K562 (cell line): ENCODE measurements at regions not wholly inside any gene's neighbourhood (a gene's known extent, or its start where the extent isn't known, plus 50 kb on each side); places are given as distances from the start of the nearest gene placed in this dataset.

Experiments used
- ATAC-seq: fragments of 200-7000 bp; cut with Tn5 transposase; 3 replicates; pipeline ENCODE4 v1.9.1; 2020; ENCODE audit warnings: moderate library complexity
- BruUV-seq: library from RNA; stranded (reverse); fragments of 400-500 nt; replicated peaks from 2 replicates; lab custom pipeline; 2021; lab: Mats Ljungman, UMichigan
- CTCF ChIA-PET: fragments of 300-600 bp; formaldehyde crosslinking; extraction: SDS; loops from one replicate; lab custom pipeline; 2021; ENCODE audit warnings: low intra/inter-chr PET ratio; lab: Yijun Ruan, JAX
- POLR2A ChIA-PET: fragments of 300-600, 350-650 bp; sonication (Branson Sonifier 250); formaldehyde crosslinking; extraction: SDS; loops from one replicate; lab custom pipeline; 2021; ENCODE audit warnings: antibody characterized with exemption, inconsistent platforms; lab: Yijun Ruan, JAX
- DNase-seq, 4 experiments: peaks; one replicate each; pipeline versions ENCODE4 v3.0.0 to v3.0.0-alpha.2; 2011 to 2018; ENCODE audit warnings: low spot score in 3 of 4, mixed read lengths in 3 of 4; ENCODE audit errors: extremely low read depth in 1 of 4
- FAIRE-seq: peaks from 2 replicates; lab custom pipeline; 2011; peaks lifted over from hg19 to GRCh38; lab: Jason Lieb, UNC
- H2AFZ ChIP-seq: 2 replicates; pipeline ENCODE4 v1.6.0; 2011; ENCODE audit warnings: low read depth, low read length, control low read depth, inconsistent platforms
- H3K27ac ChIP-seq: fragments of 200-600 bp; 3 replicates; pipeline ENCODE4 v1.8.0; 2011; ENCODE audit warnings: low read depth, mild to moderate bottlenecking, control low read depth, inconsistent platforms, low read length, moderate library complexity, mixed read lengths; ENCODE audit errors: extremely low read depth
- H3K27me3 ChIP-seq, 2 experiments: fragments of 300-600 bp in 1 of 2; 2 replicates in 1 of 2; 3 replicates in 1 of 2; pipeline versions ENCODE4 v1.6.0 to v1.8.0; 2011; ENCODE audit warnings: inconsistent platforms in 2 of 2, low read length in 2 of 2, mild to moderate bottlenecking in 1 of 2, mixed read lengths in 1 of 2, moderate library complexity in 1 of 2; ENCODE audit not compliant: control insufficient read depth in 2 of 2, insufficient read depth in 2 of 2
- H3K36me3 ChIP-seq: fragments of 300-600 bp; 3 replicates; pipeline ENCODE4 v1.8.0; 2011; ENCODE audit warnings: mild to moderate bottlenecking, low read length, inconsistent platforms; ENCODE audit not compliant: control insufficient read depth, insufficient read depth
- H3K4me1 ChIP-seq, 2 experiments: fragments of 200-600 bp in 1 of 2; replicated peaks in 1 of 2; 2 replicates in 1 of 2; 3 replicates in 1 of 2; pipeline versions ENCODE4 v1.5.1 to v1.8.0; 2011; ENCODE audit warnings: inconsistent platforms in 2 of 2, low read length in 2 of 2, mild to moderate bottlenecking in 1 of 2, mixed read lengths in 1 of 2, moderate library complexity in 1 of 2; ENCODE audit not compliant: control insufficient read depth in 2 of 2, insufficient read depth in 2 of 2
- H3K4me2 ChIP-seq: 2 replicates; pipeline ENCODE4 v1.6.1; 2011; ENCODE audit warnings: low read length, control low read depth, inconsistent platforms, mixed read lengths; ENCODE audit not compliant: insufficient read depth
- H3K4me3 ChIP-seq: fragments of 200-600 bp; sonication (generic), shearing (Covaris generic); 2 replicates; pipeline ENCODE4 v1.5.1; 2016; ENCODE audit warnings: control low read depth, inconsistent platforms
- H3K79me2 ChIP-seq: fragments of 200-600 bp; 3 replicates; pipeline ENCODE4 v1.8.0; 2011; ENCODE audit warnings: low read length, inconsistent platforms; ENCODE audit not compliant: control insufficient read depth, insufficient read depth
- H3K9ac ChIP-seq, 2 experiments: 2 replicates each; pipeline versions ENCODE4 v1.6.0 to v1.6.1; 2011; ENCODE audit warnings: low read depth in 2 of 2, low read length in 2 of 2, control low read depth in 1 of 2, inconsistent platforms in 1 of 2, mild to moderate bottlenecking in 1 of 2, mixed read lengths in 1 of 2; ENCODE audit not compliant: insufficient read depth in 1 of 2
- H3K9me1 ChIP-seq: one replicate; pipeline ENCODE4 v1.6.0; 2011; ENCODE audit warnings: inconsistent platforms, mild to moderate bottlenecking, low read length, moderate library complexity; ENCODE audit not compliant: control insufficient read depth, insufficient read depth
- H3K9me3 ChIP-seq: replicated peaks from 2 replicates; pipeline ENCODE4 v1.5.1; 2011; ENCODE audit warnings: low read depth, low read length, inconsistent platforms; ENCODE audit not compliant: control insufficient read depth, insufficient read depth
- H4K20me1 ChIP-seq: replicated peaks from 2 replicates; pipeline ENCODE4 v1.6.1; 2011; ENCODE audit warnings: low read length, inconsistent platforms, mixed read lengths; ENCODE audit not compliant: control insufficient read depth, insufficient read depth
- BRF1 ChIP-seq: IDR thresholded peaks from 3 replicates; pipeline ENCODE4 v1.6.1; 2011; ENCODE audit warnings: borderline replicate concordance, mild to moderate bottlenecking; ENCODE audit not compliant: insufficient read length; ENCODE audit errors: extremely low read depth
- E2F1 ChIP-seq: sonication (generic); formaldehyde crosslinking; IDR thresholded peaks from 2 replicates; pipeline ENCODE4 v1.8.1; 2023; ENCODE audit warnings: mild to moderate bottlenecking, missing genetic modification reagents, moderate library complexity
- GATAD2A ChIP-seq: fragments of 450-650 bp; IDR thresholded peaks from 2 replicates; pipeline ENCODE4 v1.6.1; 2017
- ID3 ChIP-seq, 2 experiments: fragments of 250-450 bp in 1 of 2; fragments of 450-650 bp in 1 of 2; sonication (Bioruptor Pico) in 1 of 2; IDR thresholded peaks; 2 replicates each; pipeline versions ENCODE4 v1.6.1 to v1.8.0; 2016 to 2021; ENCODE audit warnings: mild to moderate bottlenecking in 2 of 2, moderate library complexity in 2 of 2, missing compliant biosample characterization in 1 of 2, missing genetic modification characterization in 1 of 2
- MYNN ChIP-seq, 2 experiments: sonication (generic); formaldehyde crosslinking in 1 of 2; IDR thresholded peaks; 2 replicates each; pipeline versions ENCODE4 v1.5.0 to v1.6.1; 2016 to 2020; ENCODE audit warnings: antibody characterized with exemption in 1 of 2, missing genetic modification reagents in 1 of 2
- RCOR1 ChIP-seq, 2 experiments: IDR thresholded peaks; 2 replicates each; pipeline ENCODE4 v1.6.1; 2012; ENCODE audit warnings: low read depth in 2 of 2, low read length in 2 of 2, borderline replicate concordance in 1 of 2, improper control_type of control experiment in 1 of 2
- whole genome bisulfite sequencing: fragments of 100-300 bp; shearing (Covaris generic); methylation state at CpG from one replicate; pipeline ENCODE4 v1.1.6; 2016; ENCODE audit warnings: low coverage, mixed read lengths; ENCODE audit not compliant: insufficient coverage; ENCODE audit errors: missing lambda C conversion rate; 5-methylcytosine and 5-hydroxymethylcytosine counted together
- in situ Hi-C: fragments of 300-500 bp; cut with MboI; formaldehyde crosslinking; loops from 4 replicates; pipeline ENCODE4 v1.15.0; 2018; ENCODE audit warnings: inconsistent platforms, mixed read lengths
- intact Hi-C: fragments of 100-400 bp; cut with micrococcal nuclease; formaldehyde crosslinking; loops from 2 replicates; pipeline ENCODE4 v1.14.2; 2022
- TF ChIP-seq, protein P1 (sequence below): fragments of 250-450 bp; sonication (Bioruptor Pico); IDR thresholded peaks from 2 replicates; pipeline ENCODE4 v1.8.0; 2022; ENCODE audit warnings: inconsistent platforms, mild to moderate bottlenecking, moderate library complexity, borderline replicate concordance
- TF ChIP-seq, protein P2 (sequence below): sonication (generic); formaldehyde crosslinking; IDR thresholded peaks from 2 replicates; pipeline ENCODE4 v1.8.0; 2023; ENCODE audit warnings: mild to moderate bottlenecking, missing genetic modification reagents
- TF ChIP-seq, protein P3 (sequence below): fragments of 450-650 bp; formaldehyde crosslinking; IDR thresholded peaks from 2 replicates; pipeline ENCODE4 v1.4.0; 2020; ENCODE audit warnings: mild to moderate bottlenecking, moderate library complexity

- TF ChIP-seq, protein P1, sequence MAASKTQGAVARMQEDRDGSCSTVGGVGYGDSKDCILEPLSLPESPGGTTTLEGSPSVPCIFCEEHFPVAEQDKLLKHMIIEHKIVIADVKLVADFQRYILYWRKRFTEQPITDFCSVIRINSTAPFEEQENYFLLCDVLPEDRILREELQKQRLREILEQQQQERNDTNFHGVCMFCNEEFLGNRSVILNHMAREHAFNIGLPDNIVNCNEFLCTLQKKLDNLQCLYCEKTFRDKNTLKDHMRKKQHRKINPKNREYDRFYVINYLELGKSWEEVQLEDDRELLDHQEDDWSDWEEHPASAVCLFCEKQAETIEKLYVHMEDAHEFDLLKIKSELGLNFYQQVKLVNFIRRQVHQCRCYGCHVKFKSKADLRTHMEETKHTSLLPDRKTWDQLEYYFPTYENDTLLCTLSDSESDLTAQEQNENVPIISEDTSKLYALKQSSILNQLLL (CRISPR knock-in tag), result no peak
- TF ChIP-seq BRF1 (no peak), GATAD2A (no peak)
These were observed 79.0 kb upstream of the KCNA1 start (continued) for GRCh38 chr12:4830556-4831210.

GRCh38 chr12:4833053-4833452 is 76.7 kb upstream of the KCNA1 start:
- DNase-seq (no peak), ATAC-seq (no peak), FAIRE-seq (no peak)
- Histone ChIP-seq H3K9ac (no peak overlapping the region), H3K9me1 (no peaks in the 10 kb centered on the region), H2AFZ (no peak overlapping the region), H3K9me3 (no peaks in the 10 kb centered on the region), H3K36me3 (no peaks in the 10 kb centered on the region), H3K27ac (no peak overlapping the region), H3K4me2 (no peak overlapping the region), H3K27me3 (peaks cover 0 to 15% of the 10 kb centered on the region in 2 experiments; a peak in 2 of 5 replicates), H3K4me1 (no peaks in the 10 kb centered on the region; a peak in 1 of 5 replicates), H3K4me3 (no peak overlapping the region), H3K79me2 (no peaks in the 10 kb centered on the region), H4K20me1 (no peaks in the 10 kb centered on the region; the same call in 1 of the 2 replicates)
- ChIA-PET POLR2A (no interaction called here), CTCF (no interaction called here)
- BruUV-seq, result no TSS peak
- in situ Hi-C loops (no loop called here), intact Hi-C loops (no loop called here)
- WGBS, result 0% methylated on average over 3 of the region's 3 CpGs
- TF ChIP-seq, protein P2, sequence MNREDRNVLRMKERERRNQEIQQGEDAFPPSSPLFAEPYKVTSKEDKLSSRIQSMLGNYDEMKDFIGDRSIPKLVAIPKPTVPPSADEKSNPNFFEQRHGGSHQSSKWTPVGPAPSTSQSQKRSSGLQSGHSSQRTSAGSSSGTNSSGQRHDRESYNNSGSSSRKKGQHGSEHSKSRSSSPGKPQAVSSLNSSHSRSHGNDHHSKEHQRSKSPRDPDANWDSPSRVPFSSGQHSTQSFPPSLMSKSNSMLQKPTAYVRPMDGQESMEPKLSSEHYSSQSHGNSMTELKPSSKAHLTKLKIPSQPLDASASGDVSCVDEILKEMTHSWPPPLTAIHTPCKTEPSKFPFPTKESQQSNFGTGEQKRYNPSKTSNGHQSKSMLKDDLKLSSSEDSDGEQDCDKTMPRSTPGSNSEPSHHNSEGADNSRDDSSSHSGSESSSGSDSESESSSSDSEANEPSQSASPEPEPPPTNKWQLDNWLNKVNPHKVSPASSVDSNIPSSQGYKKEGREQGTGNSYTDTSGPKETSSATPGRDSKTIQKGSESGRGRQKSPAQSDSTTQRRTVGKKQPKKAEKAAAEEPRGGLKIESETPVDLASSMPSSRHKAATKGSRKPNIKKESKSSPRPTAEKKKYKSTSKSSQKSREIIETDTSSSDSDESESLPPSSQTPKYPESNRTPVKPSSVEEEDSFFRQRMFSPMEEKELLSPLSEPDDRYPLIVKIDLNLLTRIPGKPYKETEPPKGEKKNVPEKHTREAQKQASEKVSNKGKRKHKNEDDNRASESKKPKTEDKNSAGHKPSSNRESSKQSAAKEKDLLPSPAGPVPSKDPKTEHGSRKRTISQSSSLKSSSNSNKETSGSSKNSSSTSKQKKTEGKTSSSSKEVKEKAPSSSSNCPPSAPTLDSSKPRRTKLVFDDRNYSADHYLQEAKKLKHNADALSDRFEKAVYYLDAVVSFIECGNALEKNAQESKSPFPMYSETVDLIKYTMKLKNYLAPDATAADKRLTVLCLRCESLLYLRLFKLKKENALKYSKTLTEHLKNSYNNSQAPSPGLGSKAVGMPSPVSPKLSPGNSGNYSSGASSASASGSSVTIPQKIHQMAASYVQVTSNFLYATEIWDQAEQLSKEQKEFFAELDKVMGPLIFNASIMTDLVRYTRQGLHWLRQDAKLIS, result no peak
- TF ChIP-seq, protein P3, sequence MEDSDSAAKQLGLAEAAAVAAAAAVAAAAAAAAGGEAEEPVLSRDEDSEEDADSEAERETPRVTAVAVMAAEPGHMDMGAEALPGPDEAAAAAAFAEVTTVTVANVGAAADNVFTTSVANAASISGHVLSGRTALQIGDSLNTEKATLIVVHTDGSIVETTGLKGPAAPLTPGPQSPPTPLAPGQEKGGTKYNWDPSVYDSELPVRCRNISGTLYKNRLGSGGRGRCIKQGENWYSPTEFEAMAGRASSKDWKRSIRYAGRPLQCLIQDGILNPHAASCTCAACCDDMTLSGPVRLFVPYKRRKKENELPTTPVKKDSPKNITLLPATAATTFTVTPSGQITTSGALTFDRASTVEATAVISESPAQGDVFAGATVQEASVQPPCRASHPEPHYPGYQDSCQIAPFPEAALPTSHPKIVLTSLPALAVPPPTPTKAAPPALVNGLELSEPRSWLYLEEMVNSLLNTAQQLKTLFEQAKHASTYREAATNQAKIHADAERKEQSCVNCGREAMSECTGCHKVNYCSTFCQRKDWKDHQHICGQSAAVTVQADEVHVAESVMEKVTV, result no peak
- TF ChIP-seq RCOR1 (IDR thresholded peaks at IDR 0.05; ENCODE audit: borderline replicate concordance in 1 of 2, low read depth in 2 of 2, low read length in 2 of 2) (no peak), ID3 (CRISPR knock-in tag; IDR thresholded peaks at IDR 0.05) (no peak), ID3 (tag; IDR thresholded peaks at IDR 0.05) (no peak), MYNN (IDR thresholded peaks at IDR 0.05) (no peak), MYNN (CRISPR knock-in tag; IDR thresholded peaks at IDR 0.05) (no peak), E2F1 (no peak)
